Activated CD4-positive, alpha-beta T cell treated with anti-CD3 and anti-CD28 coated beads, Interleukin-2, amount 50 U/mL, for 24 hours (primary cell): ENCODE measurements at regions not wholly inside any gene's neighbourhood (a gene's known extent, or its start where the extent isn't known, plus 50 kb on each side); places are given as distances from the start of the nearest gene placed in this dataset.

Experiments used
- DNase-seq, 2 donors: peaks; one replicate each; pipeline ENCODE4 v3.0.0-alpha.2; 2020; ENCODE audit warnings: low read depth in 1 of 2, low spot score in 1 of 2

GRCh38 chr1:90206260-90206659, 211.3 kb downstream of the ZNF326 start:
- no peak for DNase-seq

GRCh38 chr1:90204780-90205179, 209.9 kb downstream of the ZNF326 start:
- DNase-seq = no peak

- no peak for DNase-seq
These were observed 209.2 kb downstream of the ZNF326 start for GRCh38 chr1:90204023-90204590.

- no peak for DNase-seq
These were observed 206.8 kb downstream of the ZNF326 start for GRCh38 chr1:90201467-90202358.

- no peak for DNase-seq
These were observed 205.8 kb downstream of the ZNF326 start for GRCh38 chr1:90200646-90201205.

GRCh38 chr1:90198616-90199332, 203.9 kb downstream of the ZNF326 start:
- no peak for DNase-seq

GRCh38 chr1:90193116-90193515, 198.2 kb downstream of the ZNF326 start:
- no peak for DNase-seq

GRCh38 chr1:90192408-90192807, 197.5 kb downstream of the ZNF326 start:
- no peak for DNase-seq

GRCh38 chr1:90190523-90190922, 195.6 kb downstream of the ZNF326 start:
- no peak for DNase-seq

- no peak for DNase-seq
These were observed 195.0 kb downstream of the ZNF326 start for GRCh38 chr1:90189889-90190288.

GRCh38 chr1:90187323-90187585, 192.3 kb downstream of the ZNF326 start:
- DNase-seq = no peak

- DNase-seq = no peak
These were observed 191.8 kb downstream of the ZNF326 start for GRCh38 chr1:90186506-90187322.

- no peak for DNase-seq
These were observed 181.6 kb downstream of the ZNF326 start for GRCh38 chr1:90176530-90176929.

GRCh38 chr1:90175490-90176167, 180.7 kb downstream of the ZNF326 start:
- DNase-seq = no peak

- DNase-seq = no peak
These were observed 179.3 kb downstream of the ZNF326 start for GRCh38 chr1:90174246-90174645.

GRCh38 chr1:90162216-90162615, 167.3 kb downstream of the ZNF326 start:
- no peak for DNase-seq

GRCh38 chr1:90161625-90162024, 166.7 kb downstream of the ZNF326 start:
- DNase-seq = no peak

GRCh38 chr1:90155721-90156487, 161.0 kb downstream of the ZNF326 start:
- no peak for DNase-seq

GRCh38 chr1:90154711-90155110, 159.8 kb downstream of the ZNF326 start:
- DNase-seq = no peak

- no peak for DNase-seq
These were observed 154.2 kb downstream of the ZNF326 start for GRCh38 chr1:90149101-90149500.
